NCI-H2029 (cell line): ENCODE measurements at regions not wholly inside any gene's neighbourhood (a gene's known extent, or its start where the extent isn't known, plus 50 kb on each side); places are given as distances from the start of the nearest gene placed in this dataset.

Source experiments
- DNase-seq: peaks from one replicate; lab custom pipeline; 2025; lab: John Stamatoyannopoulos, UW

DNA sequence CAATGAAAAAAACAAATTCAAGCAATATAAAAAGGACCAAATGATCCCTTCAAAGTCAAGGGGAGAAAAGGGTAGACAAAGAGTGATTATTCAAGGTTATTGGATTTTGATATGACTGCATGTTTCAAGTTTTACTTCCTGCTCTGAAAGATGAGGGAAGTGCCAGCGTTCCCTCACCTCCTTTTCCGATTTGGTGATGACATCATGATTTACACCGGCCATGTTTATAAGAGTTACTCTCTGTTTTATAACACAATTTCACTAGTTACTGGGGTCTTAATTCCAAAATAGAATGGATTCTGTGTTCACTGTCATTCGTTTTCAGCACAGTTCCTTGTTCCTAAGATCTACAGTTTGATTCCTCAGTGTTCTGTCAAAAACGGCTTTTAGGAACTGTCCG, 60.5 kb upstream of the CPXM2 start:
- no peak for DNase-seq

DNA sequence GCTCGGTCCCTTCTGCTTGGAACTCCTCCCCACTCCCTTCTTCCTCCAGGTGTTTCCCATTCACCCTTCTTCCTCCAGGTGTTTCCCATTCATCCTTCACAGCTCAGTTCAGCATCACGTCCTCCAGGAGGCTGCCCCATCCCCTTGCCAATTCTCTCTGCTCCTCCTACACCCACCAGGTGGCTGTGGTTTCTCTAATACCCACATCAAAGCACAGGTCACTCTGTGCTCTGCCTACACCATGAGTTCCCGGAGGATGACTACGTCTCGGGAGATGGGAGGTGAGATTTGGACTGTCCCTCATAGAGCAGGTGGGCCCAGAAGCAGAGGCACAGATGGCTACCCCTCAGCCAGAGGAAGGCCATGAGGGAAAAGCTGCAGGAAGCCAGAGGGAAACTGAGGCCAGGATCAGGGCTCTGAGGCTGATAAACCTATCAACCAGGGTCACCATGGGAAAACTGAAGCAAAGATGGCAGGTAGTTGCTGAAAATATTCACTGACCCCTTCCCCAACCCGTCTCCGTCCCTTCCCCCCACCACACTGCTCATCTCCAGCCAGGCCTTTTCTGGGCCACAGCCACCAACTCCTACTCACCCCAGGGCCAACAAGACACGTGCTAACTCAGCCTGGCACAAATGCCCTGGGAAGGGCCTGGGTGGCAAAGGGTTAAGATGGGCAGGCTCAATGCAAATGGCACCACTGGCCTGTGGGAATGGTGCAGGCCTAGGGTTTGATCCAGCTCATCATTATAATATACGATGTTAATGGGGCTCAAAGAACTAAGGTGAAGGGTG, 56.6 kb upstream of the CPXM2 start:
- no peak for DNase-seq

DNA sequence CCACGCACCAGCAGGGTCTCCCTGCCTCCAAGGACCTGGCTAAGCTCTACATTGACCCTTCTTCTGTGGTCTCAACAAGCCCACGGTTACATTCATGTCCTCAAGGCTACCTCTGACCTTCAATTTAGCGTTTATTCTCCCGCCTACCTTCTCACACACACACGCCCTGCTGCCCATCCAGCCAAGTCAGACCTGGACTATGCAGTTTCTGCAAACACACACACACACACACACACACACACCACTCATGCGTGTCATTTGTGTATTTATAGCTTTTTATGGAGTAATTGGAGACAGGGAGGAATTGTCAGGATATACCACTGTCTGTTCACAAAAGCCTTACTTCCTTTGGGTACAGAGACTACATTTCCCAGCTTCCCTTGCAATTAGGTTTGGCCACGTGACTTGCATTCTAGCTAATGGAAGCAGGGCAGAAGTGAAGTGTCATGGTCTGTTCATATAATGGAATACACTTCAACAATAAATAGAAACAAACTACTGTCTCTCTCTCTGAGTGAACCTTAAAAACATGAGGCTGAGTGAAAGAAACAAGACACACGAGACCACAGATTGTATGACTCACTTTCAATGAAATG, 53.8 kb upstream of the CPXM2 start:
- peak; percentile 62 for DNase-seq

DNA sequence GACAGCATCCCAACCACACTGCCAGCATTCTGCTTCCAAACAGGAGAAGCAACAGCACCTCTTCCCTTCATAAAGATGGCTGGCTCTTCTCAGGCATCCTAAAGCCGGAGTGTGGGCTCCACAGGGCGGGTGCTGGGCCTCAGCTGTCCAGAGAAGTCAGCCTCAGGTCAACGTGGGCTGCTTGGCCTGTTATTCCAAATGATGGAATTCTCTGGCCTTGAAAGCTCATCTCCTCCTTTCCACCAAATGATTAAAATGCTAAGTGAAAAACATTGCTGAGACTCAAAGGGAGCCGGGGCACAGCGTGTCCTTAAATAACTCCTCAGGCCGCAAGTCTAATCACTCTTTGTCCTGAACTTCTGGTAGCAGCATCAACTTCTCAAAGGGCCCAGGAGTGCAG, 53.1 kb upstream of the CPXM2 start:
- DNase-seq = no peak

DNA sequence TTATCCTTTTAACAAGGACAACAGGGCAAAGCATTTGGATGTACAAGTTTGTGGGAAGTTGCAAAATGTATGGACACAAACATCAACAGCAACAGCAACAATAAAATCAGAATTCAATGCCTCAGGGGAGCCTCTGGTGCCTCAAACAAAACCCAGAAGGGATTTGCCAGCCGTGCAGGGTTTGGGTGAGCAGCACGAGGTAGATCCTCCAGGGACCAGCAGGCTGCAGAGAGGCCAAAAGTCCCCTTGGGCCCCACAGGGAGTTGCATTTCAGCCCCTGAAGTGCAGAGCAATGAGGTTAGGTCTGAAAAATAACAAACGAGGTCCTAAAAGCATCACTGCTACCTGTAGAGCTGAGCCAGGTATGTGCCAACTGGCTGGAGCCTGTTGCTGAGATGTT, 51.7 kb upstream of the CPXM2 start:
- no peak for DNase-seq

DNA sequence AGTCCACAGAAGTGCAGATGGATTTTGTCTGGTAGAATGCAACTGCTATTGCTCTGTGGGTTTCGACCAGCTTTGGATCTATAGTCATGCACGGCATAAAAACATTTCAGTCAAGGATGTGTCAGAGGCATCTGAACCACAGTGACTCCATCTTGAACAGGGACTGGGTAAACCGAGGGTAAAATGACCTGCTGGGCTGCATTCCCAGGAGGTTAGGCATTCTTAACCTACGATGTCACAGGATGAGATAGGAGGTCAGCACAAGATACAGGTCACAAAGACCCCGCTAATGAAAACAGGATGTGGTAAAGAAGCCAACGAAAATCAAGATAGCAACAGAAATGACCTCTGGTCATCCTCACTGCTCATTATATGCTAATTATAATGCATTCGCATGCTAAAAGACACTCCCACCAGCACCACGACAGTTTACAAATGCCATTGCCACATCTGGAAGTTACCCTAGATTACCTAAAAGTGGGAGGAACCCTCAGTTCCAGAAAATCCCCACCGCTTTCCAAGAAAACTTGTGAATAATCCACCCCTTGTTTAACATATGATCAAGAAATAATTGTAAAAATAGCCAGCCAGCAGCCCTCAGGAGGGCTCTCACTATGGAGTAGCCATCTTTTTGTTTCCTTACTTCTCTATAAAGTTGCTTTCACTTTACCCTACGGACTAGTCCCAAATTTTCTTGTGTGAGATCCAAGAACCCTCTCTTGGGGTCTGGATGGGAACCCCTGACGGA, 50.7 kb upstream of the CPXM2 start:
- no peak for DNase-seq
